Activated T-cell treated with anti-CD3 and anti-CD28 coated beads for 1 hour (primary cell): ENCODE measurements at regions not wholly inside any gene's neighbourhood (a gene's known extent, or its start where the extent isn't known, plus 50 kb on each side); places are given as distances from the start of the nearest gene placed in this dataset.

ENCODE experiments used
- DNase-seq: peaks from one replicate; pipeline ENCODE4 v3.0.0-alpha.2; 2020; ENCODE audit warnings: low read depth

GRCh38 chr20:60512443-60512842, 554.2 kb downstream of the CDH26 start:
- no peak for DNase-seq

- no peak for DNase-seq
These were observed 554.9 kb downstream of the CDH26 start for GRCh38 chr20:60513141-60513540.

- DNase-seq = no peak
These were observed 558.2 kb downstream of the CDH26 start for GRCh38 chr20:60516442-60516841.

GRCh38 chr20:60518022-60518421, 559.8 kb downstream of the CDH26 start:
- no peak for DNase-seq

GRCh38 chr20:60525397-60525796, 567.2 kb downstream of the CDH26 start:
- DNase-seq = no peak

- no peak for DNase-seq
These were observed 569.4 kb downstream of the CDH26 start for GRCh38 chr20:60527656-60528055.

- DNase-seq = no peak
These were observed 569.9 kb downstream of the CDH26 start for GRCh38 chr20:60528141-60528540.

- no peak for DNase-seq
These were observed 570.9 kb downstream of the CDH26 start for GRCh38 chr20:60529149-60529548.

- DNase-seq = no peak
These were observed 577.0 kb downstream of the CDH26 start for GRCh38 chr20:60535211-60535610.

- no peak for DNase-seq
These were observed 582.4 kb downstream of the CDH26 start for GRCh38 chr20:60540591-60540990.

GRCh38 chr20:60541991-60542390, 583.8 kb downstream of the CDH26 start:
- no peak for DNase-seq

GRCh38 chr20:60543598-60543997, 585.4 kb downstream of the CDH26 start:
- DNase-seq = no peak

GRCh38 chr20:60553095-60553494, 594.9 kb downstream of the CDH26 start:
- DNase-seq = no peak

- DNase-seq = no peak
These were observed 600.3 kb downstream of the CDH26 start for GRCh38 chr20:60558486-60558885.

- no peak for DNase-seq
These were observed 601.2 kb downstream of the CDH26 start for GRCh38 chr20:60559462-60559861.

GRCh38 chr20:60561052-60561451, 602.8 kb downstream of the CDH26 start:
- no peak for DNase-seq

GRCh38 chr20:60565083-60565482, 606.9 kb downstream of the CDH26 start:
- no peak for DNase-seq

- DNase-seq = no peak
These were observed 607.3 kb downstream of the CDH26 start for GRCh38 chr20:60565551-60565950.

- DNase-seq = no peak
These were observed 610.9 kb downstream of the CDH26 start for GRCh38 chr20:60569116-60569515.

GRCh38 chr20:60570481-60571277, 612.5 kb downstream of the CDH26 start:
- no peak for DNase-seq

GRCh38 chr20:60573003-60573680, 614.9 kb downstream of the CDH26 start:
- DNase-seq = no peak

GRCh38 chr20:60576236-60576635, 618.0 kb downstream of the CDH26 start:
- no peak for DNase-seq

GRCh38 chr20:60579941-60580515, 621.8 kb downstream of the CDH26 start:
- no peak for DNase-seq
